HUES64 (cell line): ENCODE measurements at regions not wholly inside any gene's neighbourhood (a gene's known extent, or its start where the extent isn't known, plus 50 kb on each side); places are given as distances from the start of the nearest gene placed in this dataset.

Experiments
- H3K27ac ChIP-seq: 2 replicates; pipeline ENCODE4 v1.7.0; 2013; ENCODE audit warnings: low read depth, low read length, inconsistent platforms
- H3K27me3 ChIP-seq: 2 replicates; pipeline ENCODE4 v1.6.1; 2013; ENCODE audit warnings: mild to moderate bottlenecking, low read length; ENCODE audit not compliant: insufficient read depth
- H3K36me3 ChIP-seq: 2 replicates; pipeline ENCODE4 v1.6.1; 2013; ENCODE audit warnings: mild to moderate bottlenecking, low read length; ENCODE audit not compliant: insufficient read depth
- H3K4me1 ChIP-seq: 2 replicates; pipeline ENCODE4 v1.6.1; 2013; ENCODE audit warnings: mild to moderate bottlenecking, low read length, moderate library complexity; ENCODE audit not compliant: insufficient read depth
- H3K4me3 ChIP-seq: 2 replicates; pipeline ENCODE4 v1.5.1; 2013; ENCODE audit warnings: mild to moderate bottlenecking, low read length, moderate library complexity
- H3K9ac ChIP-seq: 2 replicates; pipeline ENCODE4 v1.6.1; 2013; ENCODE audit warnings: mild to moderate bottlenecking, low read depth, low read length
- H3K9me3 ChIP-seq: 2 replicates; pipeline ENCODE4 v1.6.1; 2013; ENCODE audit warnings: low read depth, low read length; ENCODE audit not compliant: insufficient read depth
- WGBS: fragments of 150-250, 120-280 bp; methylation state at CpG from one replicate; pipeline ENCODE4 v1.1.7; 2013; ENCODE audit warnings: missing lambda C conversion rate; 5-methylcytosine and 5-hydroxymethylcytosine counted together

DNA sequence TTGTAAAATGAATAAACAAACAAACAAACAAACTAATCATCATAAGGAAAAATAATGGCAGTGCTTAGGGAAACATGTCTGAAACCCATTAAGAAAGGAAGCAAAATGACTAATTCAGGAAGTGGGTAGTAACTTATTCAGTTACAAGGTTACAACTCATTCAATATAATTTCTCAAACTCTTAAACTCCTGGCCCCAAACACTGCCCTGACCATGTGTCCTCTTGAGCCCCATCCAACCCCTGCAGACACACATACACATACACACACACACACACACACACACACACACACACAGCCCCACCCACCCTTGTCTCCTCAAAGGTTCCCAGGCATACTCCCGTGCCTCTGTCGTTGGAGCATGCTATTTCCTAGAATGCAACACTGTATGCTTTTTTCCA lies 193.9 kb downstream of the SEC61B start:
- WGBS: 82% methylated on average over 2 of the region's 2 CpGs
- Histone ChIP-seq H3K27me3 (no peaks in the 10 kb centered on the region), H3K36me3 (no peaks in the 10 kb centered on the region), H3K27ac (no peak overlapping the region), H3K4me1 (no peaks in the 10 kb centered on the region), H3K4me3 (no peak overlapping the region), H3K9ac (no peak overlapping the region), H3K9me3 (no peaks in the 10 kb centered on the region)

DNA sequence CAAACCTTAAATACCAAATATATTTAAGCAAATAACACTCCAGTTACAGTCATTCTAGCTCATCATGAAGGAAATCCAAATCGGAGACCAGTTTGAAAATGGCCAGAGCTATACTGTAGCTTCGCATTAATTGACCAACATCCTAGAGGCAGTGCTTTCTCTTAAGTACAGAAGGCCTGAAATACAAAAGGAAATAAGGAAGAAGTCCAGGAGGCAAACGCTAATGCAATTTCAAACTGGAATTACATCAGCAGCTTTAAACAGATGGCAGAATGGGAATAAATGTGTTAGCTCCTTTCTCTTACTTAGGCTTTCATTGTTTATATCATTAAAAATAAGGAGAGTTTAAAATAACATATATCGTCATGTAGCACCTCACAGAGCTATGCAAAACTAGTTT lies 197.0 kb downstream of the SEC61B start:
- Histone ChIP-seq H3K4me3 (no peak overlapping the region), H3K27me3 (no peaks in the 10 kb centered on the region), H3K4me1 (no peaks in the 10 kb centered on the region), H3K9me3 (no peaks in the 10 kb centered on the region), H3K27ac (no peak overlapping the region), H3K9ac (no peak overlapping the region), H3K36me3 (no peaks in the 10 kb centered on the region)
- WGBS: 93% methylated on average over 3 of the region's 4 CpGs

DNA sequence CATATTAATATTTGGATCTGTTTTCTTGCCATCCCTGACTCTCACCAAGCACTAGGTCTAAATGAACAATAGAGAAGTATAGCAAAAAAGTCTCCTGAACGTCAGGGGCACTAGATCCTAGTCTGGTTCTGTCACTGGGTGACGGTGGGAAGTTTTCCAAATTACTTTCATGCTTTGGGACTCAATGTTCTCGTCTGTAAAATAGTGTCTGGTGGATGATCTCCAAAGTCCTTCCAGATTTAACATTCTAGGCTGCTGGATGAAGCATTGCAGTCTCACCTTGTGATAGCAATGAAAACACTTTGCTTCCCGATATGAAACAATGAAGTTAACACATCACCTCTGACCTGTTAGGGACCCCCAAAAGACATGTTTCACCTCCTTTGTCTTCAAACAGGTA lies 199.3 kb downstream of the SEC61B start:
- Histone ChIP-seq H3K9me3 (no peaks in the 10 kb centered on the region), H3K4me1 (no peaks in the 10 kb centered on the region), H3K36me3 (no peaks in the 10 kb centered on the region), H3K4me3 (no peak overlapping the region), H3K27ac (no peak overlapping the region), H3K9ac (no peak overlapping the region), H3K27me3 (no peaks in the 10 kb centered on the region)
- 95% methylated on average over 4 of the region's 4 CpGs for WGBS

DNA sequence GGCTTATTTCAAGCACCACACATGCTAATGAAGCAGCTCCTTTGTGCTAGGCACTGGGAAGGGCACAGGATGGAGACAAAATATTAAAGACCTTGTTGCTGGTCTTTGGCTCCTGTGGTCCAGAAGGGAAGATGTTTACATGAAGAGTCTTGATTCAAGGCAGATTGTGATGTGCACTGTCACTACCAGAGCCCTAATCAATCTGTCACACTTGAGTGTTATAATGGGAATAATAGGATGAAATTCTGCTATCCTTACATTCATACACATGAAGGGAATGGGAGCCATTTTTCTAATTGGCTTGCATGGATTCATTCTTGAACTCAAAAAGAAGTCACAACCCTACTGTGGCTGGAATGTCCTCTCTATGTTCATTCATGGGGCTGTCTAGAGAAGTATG lies 203.0 kb downstream of the SEC61B start:
- no peaks in the 10 kb centered on the region for H3K27me3 ChIP-seq
- no peaks in the 10 kb centered on the region for H3K4me1 ChIP-seq
- H3K36me3 ChIP-seq: no peaks in the 10 kb centered on the region
- no peak overlapping the region for H3K27ac ChIP-seq
- H3K9me3 ChIP-seq: no peaks in the 10 kb centered on the region
- H3K9ac ChIP-seq: no peak overlapping the region
- no peak overlapping the region for H3K4me3 ChIP-seq

DNA sequence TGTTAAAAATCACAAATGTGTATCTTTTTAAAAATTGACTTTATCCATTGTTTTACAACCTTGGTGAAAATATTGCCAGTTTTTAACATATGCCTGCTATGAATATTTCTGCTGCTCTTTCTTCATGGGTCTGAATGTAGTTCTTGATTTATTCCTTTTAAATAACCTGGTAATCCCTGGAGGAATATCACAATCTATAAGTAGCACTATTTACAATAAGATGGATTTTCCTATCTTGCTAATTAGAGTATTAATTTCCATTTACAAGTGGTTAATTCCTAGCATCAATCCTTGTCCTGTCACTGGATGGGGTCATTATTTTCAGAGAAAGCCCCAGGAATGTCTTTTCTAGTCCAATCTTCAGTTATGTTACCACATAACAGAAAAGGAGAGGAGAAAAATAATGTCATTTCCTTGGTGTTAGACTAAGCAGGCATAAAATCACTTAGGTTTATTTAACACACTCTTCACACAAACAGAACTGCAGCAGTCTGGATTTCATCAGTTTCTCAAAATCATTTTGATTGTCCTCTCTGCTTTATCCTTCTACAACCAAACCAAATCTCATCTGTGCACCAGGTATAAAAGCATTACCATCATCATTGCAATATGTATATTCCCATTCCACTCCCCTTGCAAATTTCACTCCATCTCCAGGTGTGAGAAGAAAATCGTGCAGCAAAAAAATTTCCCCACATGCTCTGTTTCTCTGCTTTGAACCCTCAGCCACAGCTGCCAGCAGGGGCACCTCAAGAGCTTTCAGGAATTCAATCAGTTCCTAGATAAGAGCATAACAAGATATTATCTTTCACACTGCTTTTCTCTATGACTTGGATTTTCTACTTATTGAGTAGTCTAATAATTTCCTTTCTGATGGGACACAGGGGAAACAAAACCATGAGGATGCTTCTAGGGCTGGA lies 204.1 kb downstream of the SEC61B start:
- no peak overlapping the region for H3K4me3 ChIP-seq
- no peaks in the 10 kb centered on the region for H3K9me3 ChIP-seq
- H3K9ac ChIP-seq: no peak overlapping the region
- H3K27me3 ChIP-seq: no peaks in the 10 kb centered on the region
- H3K4me1 ChIP-seq: no peaks in the 10 kb centered on the region
- H3K27ac ChIP-seq: no peak overlapping the region
- H3K36me3 ChIP-seq: no peaks in the 10 kb centered on the region
- WGBS: 77% methylated on average over 1 of the region's 1 CpG

DNA sequence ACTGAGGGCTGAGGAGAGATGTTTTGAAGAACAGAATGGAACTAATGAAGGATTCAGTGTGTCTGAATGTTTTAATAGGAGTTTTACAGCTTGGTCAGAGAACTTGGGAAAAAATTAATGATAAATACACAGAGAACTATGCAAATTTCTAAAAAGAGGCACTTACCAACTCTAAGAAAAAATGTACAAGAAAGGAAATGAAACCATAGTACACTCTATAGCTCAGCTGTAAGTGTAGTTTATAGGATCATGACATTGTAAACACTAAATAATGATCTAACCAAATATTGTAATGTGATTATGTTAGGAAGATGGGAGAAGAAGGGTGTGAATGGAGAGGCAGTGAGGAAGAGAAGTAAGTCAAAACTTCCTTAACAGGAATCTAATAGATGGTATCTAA lies 205.2 kb downstream of the SEC61B start:
- Histone ChIP-seq H3K27ac (no peak overlapping the region), H3K9ac (no peak overlapping the region), H3K9me3 (no peaks in the 10 kb centered on the region), H3K27me3 (no peaks in the 10 kb centered on the region), H3K4me3 (no peak overlapping the region), H3K4me1 (no peaks in the 10 kb centered on the region), H3K36me3 (no peaks in the 10 kb centered on the region)

DNA sequence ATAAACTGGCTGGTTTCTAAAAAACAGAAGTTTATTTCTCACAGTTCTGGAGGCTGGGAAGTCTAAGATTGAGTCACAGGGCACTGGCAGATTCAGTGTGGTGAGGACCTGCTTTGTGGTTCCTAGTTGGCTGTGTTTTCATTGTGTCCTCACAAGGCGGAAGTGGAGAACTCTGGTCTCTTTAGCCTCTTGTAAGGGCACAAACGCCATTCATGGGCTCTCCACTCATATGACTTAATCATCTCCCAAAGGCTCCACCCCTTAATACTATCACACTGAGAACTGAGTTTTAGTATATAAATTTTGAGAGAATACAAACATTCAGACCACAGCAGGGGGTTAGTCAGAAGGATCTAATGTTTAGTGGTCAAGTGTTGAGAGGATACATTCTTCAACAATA lies 208.2 kb downstream of the SEC61B start:
- no peaks in the 10 kb centered on the region for H3K36me3 ChIP-seq
- 92% methylated on average over 2 of the region's 2 CpGs for WGBS
- no peaks in the 10 kb centered on the region for H3K27me3 ChIP-seq
- no peak overlapping the region for H3K4me3 ChIP-seq
- no peak overlapping the region for H3K9ac ChIP-seq
- no peak overlapping the region for H3K27ac ChIP-seq
- H3K4me1 ChIP-seq: no peaks in the 10 kb centered on the region; the same call in 1 of the 2 replicates
- H3K9me3 ChIP-seq: no peaks in the 10 kb centered on the region

DNA sequence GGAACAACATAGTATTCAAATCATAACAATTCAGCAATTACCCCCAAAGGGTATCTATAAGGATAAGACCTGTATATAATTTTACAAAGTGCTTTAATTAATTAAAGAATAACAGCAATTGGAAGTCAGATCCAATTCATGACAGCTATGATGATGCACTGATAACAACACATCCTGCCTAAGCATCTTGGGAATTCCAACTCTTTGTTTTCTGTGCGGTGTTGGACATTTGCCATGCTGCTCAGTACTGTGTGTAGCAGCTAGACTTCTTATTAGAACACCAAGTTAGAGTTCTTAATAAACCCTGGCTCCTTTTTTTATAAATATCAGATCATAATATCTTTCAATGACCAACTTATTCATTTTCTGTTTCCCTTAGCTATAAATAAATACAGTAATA lies 209.0 kb downstream of the SEC61B start:
- WGBS: 100% methylated on average over 1 of the region's 1 CpG
- H3K27me3 ChIP-seq: no peaks in the 10 kb centered on the region
- no peak overlapping the region for H3K4me3 ChIP-seq
- H3K9ac ChIP-seq: no peak overlapping the region
- peaks cover 3% of the 10 kb centered on the region; the same call in 1 of the 2 replicates for H3K4me1 ChIP-seq
- H3K27ac ChIP-seq: no peak overlapping the region
- H3K36me3 ChIP-seq: no peaks in the 10 kb centered on the region
- H3K9me3 ChIP-seq: no peaks in the 10 kb centered on the region

DNA sequence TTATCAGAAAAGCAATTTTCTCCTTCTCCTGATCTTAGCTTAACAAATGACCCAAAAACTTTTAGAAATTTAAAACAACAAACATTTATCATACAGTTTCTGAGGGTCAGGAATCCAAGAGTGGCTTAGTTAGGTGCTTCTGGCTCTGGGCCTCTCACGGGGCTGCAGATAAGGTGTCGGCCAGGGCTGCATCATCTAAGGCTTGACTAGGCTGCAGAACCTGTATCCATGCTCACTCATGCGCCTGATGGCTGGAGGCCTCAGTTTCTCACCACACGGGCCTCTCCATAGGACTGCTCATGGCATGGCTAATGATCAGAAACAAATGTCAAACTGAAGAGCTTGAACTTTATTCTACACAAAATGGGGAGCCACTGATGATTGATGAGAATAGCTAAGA lies 210.0 kb downstream of the SEC61B start:
- no peaks in the 10 kb centered on the region for H3K9me3 ChIP-seq
- peaks cover 11% of the 10 kb centered on the region for H3K4me1 ChIP-seq
- no peaks in the 10 kb centered on the region for H3K36me3 ChIP-seq
- H3K4me3 ChIP-seq: no peak overlapping the region
- no peak overlapping the region for H3K27ac ChIP-seq
- no peak overlapping the region for H3K9ac ChIP-seq
- WGBS: 94% methylated on average over 4 of the region's 4 CpGs
- H3K27me3 ChIP-seq: no peaks in the 10 kb centered on the region

DNA sequence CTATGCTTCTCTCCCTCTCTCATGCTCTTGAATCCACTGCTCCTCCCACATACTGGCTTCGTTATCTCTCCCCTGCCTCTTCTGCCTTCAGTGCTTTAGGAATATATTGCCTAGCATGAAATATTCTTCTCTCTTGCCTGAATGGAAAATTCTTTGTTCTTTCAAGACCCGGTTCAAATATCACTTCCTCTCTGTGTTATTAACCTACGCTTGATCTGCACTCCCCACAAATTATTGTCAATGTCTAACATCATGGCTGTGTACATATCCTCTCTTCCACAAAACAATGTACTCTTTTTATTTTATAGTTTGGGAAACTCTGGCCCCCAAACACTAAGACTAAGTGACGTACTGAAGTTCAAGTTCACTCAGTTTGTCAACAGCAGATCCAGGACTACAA lies 211.0 kb downstream of the SEC61B start:
- Histone ChIP-seq H3K27ac (no peak overlapping the region), H3K9ac (no peak overlapping the region), H3K4me1 (peaks cover 11% of the 10 kb centered on the region), H3K9me3 (no peaks in the 10 kb centered on the region), H3K36me3 (no peaks in the 10 kb centered on the region), H3K27me3 (no peaks in the 10 kb centered on the region), H3K4me3 (no peak overlapping the region)
- WGBS: 90% methylated on average over 4 of the region's 4 CpGs

DNA sequence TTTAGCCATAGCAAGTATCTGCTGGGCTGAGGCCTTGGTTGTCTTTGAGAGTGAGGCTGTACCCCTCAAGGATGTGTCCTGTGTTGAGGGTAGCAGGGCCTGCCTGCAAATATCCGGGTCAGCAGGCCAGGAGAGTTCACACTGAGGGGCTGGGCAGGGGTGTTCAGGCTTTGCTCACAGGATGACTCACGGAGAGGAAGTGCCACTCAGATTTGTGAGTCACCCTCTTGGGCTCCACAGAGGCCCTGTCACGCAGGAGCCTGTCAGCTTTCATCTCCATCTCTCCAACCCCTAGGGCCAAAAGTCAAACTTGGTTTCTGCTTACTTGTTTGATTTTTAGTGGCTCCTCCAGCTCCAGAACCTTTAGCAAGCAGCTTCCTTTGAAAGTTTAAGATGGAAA lies 211.5 kb downstream of the SEC61B start:
- no peak overlapping the region for H3K4me3 ChIP-seq
- no peak overlapping the region for H3K9ac ChIP-seq
- H3K4me1 ChIP-seq: peaks cover 11% of the 10 kb centered on the region
- no peaks in the 10 kb centered on the region for H3K27me3 ChIP-seq
- H3K9me3 ChIP-seq: no peaks in the 10 kb centered on the region
- 42% methylated on average over 3 of the region's 3 CpGs for WGBS
- no peaks in the 10 kb centered on the region for H3K36me3 ChIP-seq
- H3K27ac ChIP-seq: no peak overlapping the region

DNA sequence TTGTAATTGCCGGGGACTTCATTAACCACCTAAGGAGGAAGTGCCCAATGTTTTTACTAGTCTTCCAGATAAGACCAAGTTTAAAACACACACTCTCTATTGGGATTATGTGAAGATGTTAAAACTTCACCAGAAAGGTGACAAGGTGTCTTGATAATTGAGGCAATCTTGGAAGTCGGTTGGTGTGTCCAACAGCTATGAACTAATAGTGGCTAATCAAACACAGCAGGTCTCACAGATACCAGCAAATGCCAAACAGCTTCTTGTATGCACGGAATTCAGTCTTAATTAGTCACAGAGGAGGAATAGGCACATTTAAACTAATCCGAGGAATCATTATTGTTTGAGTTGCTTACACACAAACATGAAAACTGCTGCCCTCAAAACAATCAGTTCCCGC lies 214.5 kb downstream of the SEC61B start:
- 81% methylated on average over 4 of the region's 5 CpGs for WGBS
- Histone ChIP-seq H3K9ac (no peak overlapping the region), H3K9me3 (no peaks in the 10 kb centered on the region), H3K27ac (no peak overlapping the region), H3K4me1 (peaks cover 11% of the 10 kb centered on the region), H3K27me3 (no peaks in the 10 kb centered on the region), H3K36me3 (no peaks in the 10 kb centered on the region), H3K4me3 (no peak overlapping the region)
